ENCODE measurements at regions not wholly inside any gene's neighbourhood (a gene's known extent, or its start where the extent isn't known, plus 50 kb on each side); places are given as distances from the start of the nearest gene placed in this dataset.
"Not testable (repeated sequence)": the region's sequence is repeated elsewhere in the genome, so short reads cannot be mapped to it uniquely, and the experiment has no call there.

- no peak for TF ChIP-seq CTCF (IDR thresholded peaks at IDR 0.05)
- H3K27ac ChIP-seq, result no peak overlapping the region
- no peak for FAIRE-seq
- intact Hi-C loops (cut with DNase I), result no loop called here
- no peaks in the 10 kb centered on the region for H3K27me3 ChIP-seq
- WGBS, 2 donors, result 68 to 73% methylated on average over 3 of the region's 3 CpGs
- no peak for DNase-seq
- no peaks in the 10 kb centered on the region for H3K9me3 ChIP-seq
- H3K36me3 ChIP-seq, result no peaks in the 10 kb centered on the region
- ATAC-seq, result no peak
- no peak overlapping the region for H3K4me3 ChIP-seq
- peaks cover 0 to 19% (median 18%) of the 10 kb centered on the region in 3 donors for H3K4me1 ChIP-seq
These were observed 60.3 kb upstream of the ABLIM1 start for GRCh38 chr10:114718374-114718773.

GRCh38 chr10:114719311-114719710, 61.2 kb upstream of the ABLIM1 start:
- FAIRE-seq (no peak), ATAC-seq (peak; percentile 48 to 62 (median 58)), DNase-seq (peak in 3 of 6 donors; percentile 25 to 45 (median 29))
- Histone ChIP-seq H3K4me3 (no peak overlapping the region), H3K36me3 (no peaks in the 10 kb centered on the region), H3K27ac (no peak overlapping the region), H3K27me3 (no peaks in the 10 kb centered on the region), H3K9me3 (no peaks in the 10 kb centered on the region), H3K4me1 (peaks cover 0 to 19% (median 18%) of the 10 kb centered on the region in 3 donors)
- intact Hi-C loops (cut with DNase I), result no loop called here
- 10 to 15% methylated on average over 3 of the region's 3 CpGs for WGBS, 2 donors
- TF ChIP-seq CTCF (IDR thresholded peaks at IDR 0.05), result no peak

GRCh38 chr10:114720023-114720422, 61.9 kb upstream of the ABLIM1 start:
- ATAC-seq; H3K9me3 ChIP-seq; FAIRE-seq; H3K27me3 ChIP-seq; intact Hi-C loops (cut with DNase I); DNase-seq; H3K4me3 ChIP-seq; H3K36me3 ChIP-seq: not testable (repeated sequence)
- Histone ChIP-seq H3K4me1 (peaks cover 0 to 19% (median 18%) of the 10 kb centered on the region in 3 donors), H3K27ac (peak overlapping the region in 1 of 4 donors; percentile 54)
- 97 to 100% methylated on average over 1 of the region's 1 CpG for WGBS, 2 donors

- Histone ChIP-seq H3K27me3 (no peaks in the 10 kb centered on the region), H3K36me3 (no peaks in the 10 kb centered on the region), H3K4me3 (no peak overlapping the region), H3K27ac (peak overlapping the region in 2 of 4 donors; percentile 25 to 54), H3K4me1 (peaks cover 0 to 19% (median 18%) of the 10 kb centered on the region in 3 donors), H3K9me3 (no peaks in the 10 kb centered on the region)
- no peak for TF ChIP-seq CTCF (IDR thresholded peaks at IDR 0.05)
- peak; percentile 81 to 93 (median 87) for ATAC-seq
- intact Hi-C loops (cut with DNase I), result no loop called here
- WGBS, 2 donors, result 9 to 13% methylated on average over 4 of the region's 4 CpGs
- no peak for FAIRE-seq
- DNase-seq, result peak in 1 of 6 donors; percentile 52
These were observed 62.7 kb upstream of the ABLIM1 start for GRCh38 chr10:114720685-114721278.

- WGBS, 2 donors, result 82 to 86% methylated on average over 3 of the region's 3 CpGs
- ATAC-seq; H3K9me3 ChIP-seq; DNase-seq; FAIRE-seq; H3K4me3 ChIP-seq; H3K27me3 ChIP-seq; H3K27ac ChIP-seq; H3K36me3 ChIP-seq; intact Hi-C loops (cut with DNase I): not testable (repeated sequence)
- peaks cover 10 to 25% (median 24%) of the 10 kb centered on the region in 3 donors for H3K4me1 ChIP-seq
These were observed 64.1 kb upstream of the ABLIM1 start for GRCh38 chr10:114722136-114722535.

GRCh38 chr10:114723361-114723760, 65.3 kb upstream of the ABLIM1 start:
- DNase-seq (no peak), FAIRE-seq (no peak), ATAC-seq (no peak)
- 85 to 100% methylated on average over 1 of the region's 1 CpG for whole genome bisulfite sequencing, 2 donors
- intact Hi-C loops (cut with DNase I), result no loop called here
- H3K36me3 ChIP-seq, result no peaks in the 10 kb centered on the region
- H3K4me1 ChIP-seq, result peaks cover 14 to 25% (median 24%) of the 10 kb centered on the region in 3 donors
- H3K4me3 ChIP-seq, result no peak overlapping the region
- no peak for TF ChIP-seq CTCF (IDR thresholded peaks at IDR 0.05)
- no peak overlapping the region for H3K27ac ChIP-seq
- H3K9me3 ChIP-seq, result no peaks in the 10 kb centered on the region
- H3K27me3 ChIP-seq, result no peaks in the 10 kb centered on the region
